Kidney epithelial cell (primary cell): ENCODE measurements at regions not wholly inside any gene's neighbourhood (a gene's known extent, or its start where the extent isn't known, plus 50 kb on each side); places are given as distances from the start of the nearest gene placed in this dataset.
"Not testable (repeated sequence)": the region's sequence is repeated elsewhere in the genome, so short reads cannot be mapped to it uniquely, and the experiment has no call there.

Experiments used
- DNase-seq: peaks from one replicate; pipeline ENCODE4 v3.0.0-alpha.2; 2010; ENCODE audit warnings: low read depth
- H3K27me3 ChIP-seq: 2 replicates; pipeline ENCODE4 v1.6.0; 2011; ENCODE audit warnings: low read length; ENCODE audit not compliant: control insufficient read depth, insufficient read depth
- H3K36me3 ChIP-seq: 2 replicates; pipeline ENCODE4 v1.5.1; 2011; ENCODE audit warnings: low read length; ENCODE audit not compliant: control insufficient read depth, insufficient read depth
- H3K4me3 ChIP-seq: 2 replicates; pipeline ENCODE4 v1.5.1; 2011; ENCODE audit warnings: low read depth, mild to moderate bottlenecking, control low read depth, low read length
- CTCF ChIP-seq: IDR thresholded peaks from 2 replicates; pipeline ENCODE4 v1.5.1; 2011; ENCODE audit warnings: mild to moderate bottlenecking, moderate library complexity, low read length, control low read depth, inconsistent platforms; ENCODE audit not compliant: insufficient read depth, poor library complexity, severe bottlenecking

- no peaks in the 10 kb centered on the region for H3K36me3 ChIP-seq
- no peaks in the 10 kb centered on the region for H3K27me3 ChIP-seq
- no peak for DNase-seq
- TF ChIP-seq CTCF: no peak
- no peak overlapping the region for H3K4me3 ChIP-seq
These were observed 259.2 kb downstream of the ADGRL2 start for GRCh38 chr1:82059959-82060358.

DNA sequence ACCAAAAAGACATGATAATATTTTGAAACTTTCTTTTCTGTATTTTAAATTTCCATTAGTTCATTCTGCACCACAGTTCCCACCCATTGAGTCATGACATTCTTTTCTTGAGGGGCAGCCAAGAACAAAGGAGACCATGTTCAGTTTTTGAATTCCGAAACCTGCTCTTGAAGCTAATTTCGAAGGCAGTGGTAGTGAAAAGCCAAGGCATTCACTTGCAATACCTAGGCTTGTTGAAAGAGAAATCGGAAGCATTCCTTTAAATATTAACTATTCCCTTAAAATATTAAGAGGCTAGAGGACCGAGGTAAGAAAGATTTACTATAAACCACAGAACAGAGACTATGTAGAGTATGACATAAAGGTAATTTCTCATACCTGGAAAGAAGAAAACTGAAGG lies 256.3 kb downstream of the ADGRL2 start:
- H3K4me3 ChIP-seq: no peak overlapping the region
- H3K27me3 ChIP-seq: no peaks in the 10 kb centered on the region
- no peaks in the 10 kb centered on the region for H3K36me3 ChIP-seq
- DNase-seq: no peak
- TF ChIP-seq CTCF: no peak

- H3K36me3 ChIP-seq: not testable (repeated sequence)
These were observed 254.6 kb downstream of the ADGRL2 start for GRCh38 chr1:82055375-82055774.

GRCh38 chr1:82052563-82052962 lies 251.8 kb downstream of the ADGRL2 start:
- Histone ChIP-seq H3K4me3 (no peak overlapping the region), H3K27me3 (no peaks in the 10 kb centered on the region), H3K36me3 (no peaks in the 10 kb centered on the region)
- no peak for TF ChIP-seq CTCF
- DNase-seq: no peak

More at GRCh38 chr1:82055375-82055774, 254.6 kb downstream of the ADGRL2 start:
- not testable (repeated sequence) for H3K4me3 ChIP-seq, DNase-seq, H3K27me3 ChIP-seq

DNA sequence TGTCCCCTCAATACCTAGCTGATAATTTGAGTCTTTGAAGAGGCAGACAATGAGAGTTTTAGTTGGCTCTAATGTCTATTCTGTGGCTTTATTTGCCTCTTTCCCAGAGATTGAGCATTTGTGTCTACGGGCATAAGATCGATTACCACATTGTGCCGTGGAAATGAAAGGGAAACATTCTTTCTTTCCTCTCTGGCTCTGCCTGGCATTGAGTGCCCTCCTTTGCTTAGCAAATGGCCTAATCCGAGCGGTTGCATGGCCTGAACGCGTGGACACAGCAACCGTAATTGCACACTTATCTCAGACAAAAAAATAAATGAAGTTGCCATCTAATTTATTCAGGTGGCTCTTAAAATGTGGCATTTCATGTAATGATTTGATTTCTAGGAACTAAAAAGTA lies 247.9 kb downstream of the ADGRL2 start:
- TF ChIP-seq CTCF: no peak
- no peak for DNase-seq
- Histone ChIP-seq H3K4me3 (no peak overlapping the region), H3K36me3 (no peaks in the 10 kb centered on the region), H3K27me3 (no peaks in the 10 kb centered on the region)

DNA sequence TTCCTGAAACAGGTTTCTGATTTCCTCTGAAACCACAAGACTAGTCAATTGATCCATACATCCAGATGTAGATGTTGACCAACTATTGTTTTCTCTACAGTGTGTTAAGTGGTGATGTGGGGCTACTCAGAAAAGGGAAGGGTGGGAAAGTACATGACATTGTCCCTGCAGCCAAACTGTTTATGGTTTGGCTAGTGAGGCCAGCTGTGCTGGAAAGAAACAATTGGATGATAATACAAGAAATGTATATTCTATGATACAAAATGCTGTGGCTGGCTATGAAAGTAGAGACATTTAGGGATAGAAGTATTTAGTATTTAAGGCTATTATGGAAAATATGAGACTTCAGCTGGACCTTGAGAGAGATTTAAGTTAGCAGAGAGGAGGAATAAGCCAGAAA lies 244.5 kb downstream of the ADGRL2 start:
- Histone ChIP-seq H3K27me3 (peaks cover 2% of the 10 kb centered on the region), H3K36me3 (no peaks in the 10 kb centered on the region), H3K4me3 (no peak overlapping the region)
- no peak for TF ChIP-seq CTCF
- no peak for DNase-seq
